ENCODE measurements at regions not wholly inside any gene's neighbourhood (a gene's known extent, or its start where the extent isn't known, plus 50 kb on each side); places are given as distances from the start of the nearest gene placed in this dataset.

DNA sequence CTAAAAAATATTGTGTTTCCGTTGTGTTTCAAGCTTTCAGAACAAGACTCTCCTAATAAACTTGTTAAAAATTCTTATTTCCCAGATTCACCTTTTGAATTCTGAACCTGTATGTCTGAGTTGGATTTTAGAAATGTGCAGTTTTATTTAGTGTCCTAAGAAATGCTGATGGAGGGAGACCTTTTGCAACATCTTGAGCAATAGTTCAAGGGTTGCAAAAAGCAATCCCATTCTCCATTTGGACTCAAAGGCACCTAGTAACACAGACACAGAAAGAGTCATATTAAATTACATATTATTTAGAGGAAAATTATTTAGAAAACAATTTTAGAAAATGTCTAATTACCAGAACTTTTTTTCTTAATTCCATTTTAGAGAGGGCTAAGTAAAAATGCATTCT lies 448.5 kb downstream of the FRK start:
- Histone ChIP-seq H3K4me1 (no peaks in the 10 kb centered on the region), H3K9me3 (no peaks in the 10 kb centered on the region), H3K27ac (no peak overlapping the region), H3K4me3 (no peak overlapping the region), H3K4me2 (no peak overlapping the region)
- ChIA-PET CTCF (no interaction called here), POLR2A (no interaction called here)
- FAIRE-seq = no peak
- ATAC-seq = no peak
- TF ChIP-seq, protein P1, sequence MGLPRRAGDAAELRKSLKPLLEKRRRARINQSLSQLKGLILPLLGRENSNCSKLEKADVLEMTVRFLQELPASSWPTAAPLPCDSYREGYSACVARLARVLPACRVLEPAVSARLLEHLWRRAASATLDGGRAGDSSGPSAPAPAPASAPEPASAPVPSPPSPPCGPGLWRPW (IDR thresholded peaks at IDR 0.05) = no peak
- no peak for TF ChIP-seq POLR2A (IDR thresholded peaks at IDR 0.05; ENCODE audit: low read length)
- TF ChIP-seq, protein P2, sequence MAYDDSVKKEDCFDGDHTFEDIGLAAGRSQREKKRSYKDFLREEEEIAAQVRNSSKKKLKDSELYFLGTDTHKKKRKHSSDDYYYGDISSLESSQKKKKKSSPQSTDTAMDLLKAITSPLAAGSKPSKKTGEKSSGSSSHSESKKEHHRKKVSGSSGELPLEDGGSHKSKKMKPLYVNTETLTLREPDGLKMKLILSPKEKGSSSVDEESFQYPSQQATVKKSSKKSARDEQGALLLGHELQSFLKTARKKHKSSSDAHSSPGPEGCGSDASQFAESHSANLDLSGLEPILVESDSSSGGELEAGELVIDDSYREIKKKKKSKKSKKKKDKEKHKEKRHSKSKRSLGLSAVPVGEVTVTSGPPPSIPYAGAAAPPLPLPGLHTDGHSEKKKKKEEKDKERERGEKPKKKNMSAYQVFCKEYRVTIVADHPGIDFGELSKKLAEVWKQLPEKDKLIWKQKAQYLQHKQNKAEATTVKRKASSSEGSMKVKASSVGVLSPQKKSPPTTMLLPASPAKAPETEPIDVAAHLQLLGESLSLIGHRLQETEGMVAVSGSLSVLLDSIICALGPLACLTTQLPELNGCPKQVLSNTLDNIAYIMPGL (CRISPR knock-in tag; IDR thresholded peaks at IDR 0.05; ENCODE audit: borderline replicate concordance) = no peak
- no peak for TF ChIP-seq MYC (IDR thresholded peaks at IDR 0.05; ENCODE audit: borderline replicate concordance, low read length)
- no peak for TF ChIP-seq HOXB13 (CRISPR knock-in tag; IDR thresholded peaks at IDR 0.05; ENCODE audit: low read depth)
- TF ChIP-seq, protein P3, sequence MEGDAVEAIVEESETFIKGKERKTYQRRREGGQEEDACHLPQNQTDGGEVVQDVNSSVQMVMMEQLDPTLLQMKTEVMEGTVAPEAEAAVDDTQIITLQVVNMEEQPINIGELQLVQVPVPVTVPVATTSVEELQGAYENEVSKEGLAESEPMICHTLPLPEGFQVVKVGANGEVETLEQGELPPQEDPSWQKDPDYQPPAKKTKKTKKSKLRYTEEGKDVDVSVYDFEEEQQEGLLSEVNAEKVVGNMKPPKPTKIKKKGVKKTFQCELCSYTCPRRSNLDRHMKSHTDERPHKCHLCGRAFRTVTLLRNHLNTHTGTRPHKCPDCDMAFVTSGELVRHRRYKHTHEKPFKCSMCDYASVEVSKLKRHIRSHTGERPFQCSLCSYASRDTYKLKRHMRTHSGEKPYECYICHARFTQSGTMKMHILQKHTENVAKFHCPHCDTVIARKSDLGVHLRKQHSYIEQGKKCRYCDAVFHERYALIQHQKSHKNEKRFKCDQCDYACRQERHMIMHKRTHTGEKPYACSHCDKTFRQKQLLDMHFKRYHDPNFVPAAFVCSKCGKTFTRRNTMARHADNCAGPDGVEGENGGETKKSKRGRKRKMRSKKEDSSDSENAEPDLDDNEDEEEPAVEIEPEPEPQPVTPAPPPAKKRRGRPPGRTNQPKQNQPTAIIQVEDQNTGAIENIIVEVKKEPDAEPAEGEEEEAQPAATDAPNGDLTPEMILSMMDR (IDR thresholded peaks at IDR 0.05) = no peak
- TF ChIP-seq HOXB5 (CRISPR knock-in tag; IDR thresholded peaks at IDR 0.05) = no peak
- no peak for TF ChIP-seq SMC3 (IDR thresholded peaks at IDR 0.05)
- TF ChIP-seq HDAC2 (IDR thresholded peaks at IDR 0.05) = no peak
- no peak for TF ChIP-seq TFCP2L1 (CRISPR knock-in tag; IDR thresholded peaks at IDR 0.05)
- 6% methylated on average over 1 of the region's 1 CpG for WGBS (ENCODE audit: missing lambda C conversion rate)
- no peak for DNase-seq (ENCODE audit: low read depth in 1 of 2, low spot score in 1 of 2)

DNA sequence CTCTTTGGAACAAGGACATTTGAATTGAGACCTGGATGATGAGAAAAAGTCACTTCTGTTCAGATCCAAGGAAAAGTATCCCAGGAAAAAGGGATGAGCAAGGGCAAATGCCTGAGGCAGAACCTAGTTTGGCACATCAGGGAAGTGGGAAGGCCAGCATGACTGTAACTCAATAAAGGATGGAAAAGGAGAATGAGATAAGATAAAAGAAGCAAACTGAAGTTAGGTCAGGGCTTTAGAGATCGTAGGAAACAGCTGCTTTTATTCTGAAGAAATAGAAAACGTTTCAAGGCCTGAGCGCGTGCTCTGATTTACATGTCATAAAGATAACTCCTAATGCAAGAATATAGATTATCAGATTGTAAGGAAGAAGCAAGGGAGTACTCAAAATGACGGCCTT lies 450.0 kb downstream of the FRK start:
- 33% methylated on average over 5 of the region's 5 CpGs for WGBS (ENCODE audit: missing lambda C conversion rate)
- Histone ChIP-seq H3K4me1 (no peaks in the 10 kb centered on the region), H3K4me2 (no peak overlapping the region), H3K27ac (no peak overlapping the region), H3K4me3 (no peak overlapping the region), H3K9me3 (no peaks in the 10 kb centered on the region)
- TF ChIP-seq EHF (CRISPR knock-in tag; IDR thresholded peaks at IDR 0.05) (no peak), NPAS2 (CRISPR knock-in tag; IDR thresholded peaks at IDR 0.05; ENCODE audit: borderline replicate concordance) (no peak), ZNF302 (CRISPR knock-in tag; IDR thresholded peaks at IDR 0.05) (no peak), RARB (CRISPR knock-in tag; IDR thresholded peaks at IDR 0.05) (no peak), ESRRA (IDR thresholded peaks at IDR 0.05; ENCODE audit: borderline replicate concordance, low read length) (no peak), HOXB13 (CRISPR knock-in tag; IDR thresholded peaks at IDR 0.05; ENCODE audit: low read depth) (no peak)
- TF ChIP-seq, protein P4, sequence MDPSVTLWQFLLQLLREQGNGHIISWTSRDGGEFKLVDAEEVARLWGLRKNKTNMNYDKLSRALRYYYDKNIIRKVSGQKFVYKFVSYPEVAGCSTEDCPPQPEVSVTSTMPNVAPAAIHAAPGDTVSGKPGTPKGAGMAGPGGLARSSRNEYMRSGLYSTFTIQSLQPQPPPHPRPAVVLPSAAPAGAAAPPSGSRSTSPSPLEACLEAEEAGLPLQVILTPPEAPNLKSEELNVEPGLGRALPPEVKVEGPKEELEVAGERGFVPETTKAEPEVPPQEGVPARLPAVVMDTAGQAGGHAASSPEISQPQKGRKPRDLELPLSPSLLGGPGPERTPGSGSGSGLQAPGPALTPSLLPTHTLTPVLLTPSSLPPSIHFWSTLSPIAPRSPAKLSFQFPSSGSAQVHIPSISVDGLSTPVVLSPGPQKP (IDR thresholded peaks at IDR 0.05; ENCODE audit: low read depth, low read length) = no peak
- ChIA-PET POLR2A (no interaction called here), CTCF (no interaction called here)
- FAIRE-seq (no peak), DNase-seq (ENCODE audit: low read depth in 1 of 2, low spot score in 1 of 2) (no peak), ATAC-seq (no peak)

DNA sequence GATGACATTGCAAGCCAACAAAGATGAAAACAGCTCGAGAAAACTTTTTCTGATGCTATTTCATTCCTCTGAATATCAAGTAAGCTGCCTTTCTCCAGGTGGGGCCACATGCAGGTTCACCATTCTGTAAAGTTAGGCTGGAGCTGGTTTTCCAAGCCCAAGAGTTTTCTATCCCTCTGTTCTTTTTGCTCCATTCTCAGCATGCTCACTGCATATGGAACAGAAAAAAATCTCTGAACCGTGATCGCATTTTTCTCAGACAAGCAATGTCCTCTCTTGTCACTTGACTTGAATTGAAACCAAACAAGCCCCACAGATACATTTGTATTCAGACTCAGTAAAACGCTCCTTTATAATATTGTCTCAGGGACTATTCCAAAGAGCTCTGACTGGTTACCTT lies 451.6 kb downstream of the FRK start:
- Histone ChIP-seq H3K4me1 (no peaks in the 10 kb centered on the region), H3K9me3 (no peaks in the 10 kb centered on the region), H3K4me2 (no peak overlapping the region), H3K4me3 (no peak overlapping the region), H3K27ac (no peak overlapping the region)
- CTCF ChIA-PET = no interaction called here
- no peak for ATAC-seq
- WGBS (ENCODE audit: missing lambda C conversion rate) = 13% methylated on average over 4 of the region's 4 CpGs
- DNase-seq (ENCODE audit: low read depth in 1 of 2, low spot score in 1 of 2) = no peak
- no peak for FAIRE-seq
- POLR2A ChIA-PET = no interaction called here
- TF ChIP-seq, protein P5, sequence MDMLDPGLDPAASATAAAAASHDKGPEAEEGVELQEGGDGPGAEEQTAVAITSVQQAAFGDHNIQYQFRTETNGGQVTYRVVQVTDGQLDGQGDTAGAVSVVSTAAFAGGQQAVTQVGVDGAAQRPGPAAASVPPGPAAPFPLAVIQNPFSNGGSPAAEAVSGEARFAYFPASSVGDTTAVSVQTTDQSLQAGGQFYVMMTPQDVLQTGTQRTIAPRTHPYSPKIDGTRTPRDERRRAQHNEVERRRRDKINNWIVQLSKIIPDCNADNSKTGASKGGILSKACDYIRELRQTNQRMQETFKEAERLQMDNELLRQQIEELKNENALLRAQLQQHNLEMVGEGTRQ (IDR thresholded peaks at IDR 0.05) = no peak
- TF ChIP-seq, protein P6, sequence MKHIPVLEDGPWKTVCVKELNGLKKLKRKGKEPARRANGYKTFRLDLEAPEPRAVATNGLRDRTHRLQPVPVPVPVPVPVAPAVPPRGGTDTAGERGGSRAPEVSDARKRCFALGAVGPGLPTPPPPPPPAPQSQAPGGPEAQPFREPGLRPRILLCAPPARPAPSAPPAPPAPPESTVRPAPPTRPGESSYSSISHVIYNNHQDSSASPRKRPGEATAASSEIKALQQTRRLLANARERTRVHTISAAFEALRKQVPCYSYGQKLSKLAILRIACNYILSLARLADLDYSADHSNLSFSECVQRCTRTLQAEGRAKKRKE (CRISPR knock-in tag; IDR thresholded peaks at IDR 0.05; ENCODE audit: low read depth) = no peak
- TF ChIP-seq MYC (IDR thresholded peaks at IDR 0.05; ENCODE audit: borderline replicate concordance, low read length) (no peak), CHD4 (IDR thresholded peaks at IDR 0.05; ENCODE audit: borderline replicate concordance) (no peak), ZSCAN20 (CRISPR knock-in tag; IDR thresholded peaks at IDR 0.05) (no peak), EHMT2 (IDR thresholded peaks at IDR 0.05; ENCODE audit: low read depth) (no peak), HOXA7 (CRISPR knock-in tag; IDR thresholded peaks at IDR 0.05) (no peak), FOSB (CRISPR knock-in tag; IDR thresholded peaks at IDR 0.05) (no peak), POLR2A (IDR thresholded peaks at IDR 0.05; ENCODE audit: low read length) (no peak), EHF (CRISPR knock-in tag; IDR thresholded peaks at IDR 0.05) (no peak), HOXB5 (CRISPR knock-in tag; IDR thresholded peaks at IDR 0.05) (no peak)
- TF ChIP-seq, protein P2 (CRISPR knock-in tag; IDR thresholded peaks at IDR 0.05; ENCODE audit: borderline replicate concordance) = no peak
